ENCODE measurements at regions not wholly inside any gene's neighbourhood (a gene's known extent, or its start where the extent isn't known, plus 50 kb on each side); places are given as distances from the start of the nearest gene placed in this dataset.

GRCh38 chr6:6867404-6867799, 240.4 kb upstream of the RREB1 start:
- Histone ChIP-seq H3K4me3 (ENCODE audit: low read depth, low read length, poor library complexity, severe bottlenecking) (no peak overlapping the region), H3K36me3 (ENCODE audit: insufficient read depth, low read length, poor library complexity, severe bottlenecking) (no peaks in the 10 kb centered on the region), H3K27me3 (replicated peaks; ENCODE audit: insufficient read depth, low read depth, low read length, poor library complexity) (no peaks in the 10 kb centered on the region), H3K4me1 (ENCODE audit: insufficient read depth, low read length, poor library complexity, severe bottlenecking) (no peaks in the 10 kb centered on the region), H3K9me3 (ENCODE audit: low read depth, low read length, poor library complexity, severe bottlenecking) (no peaks in the 10 kb centered on the region), H3K27ac (ENCODE audit: low read depth, low read length, poor library complexity, severe bottlenecking) (no peak overlapping the region)
- ChIA-PET POLR2A (ENCODE audit: low non-redundant PET) (no interaction called here), CTCF (no interaction called here)
- DNase-seq (ENCODE audit: low spot score): no peak
- TF ChIP-seq CTCF (conservative IDR thresholded peaks at IDR 0.05; ENCODE audit: low read depth, low read length) (no peak), EZH2 (IDR thresholded peaks at IDR 0.05; ENCODE audit: borderline replicate concordance, low read depth, low read length, poor library complexity, severe bottlenecking) (no peak)
- no TSS peak for BruUV-seq (replicated peaks)
- intact Hi-C loops (cut with micrococcal nuclease; ENCODE audit: unreplicated experiment): no loop called here

DNA sequence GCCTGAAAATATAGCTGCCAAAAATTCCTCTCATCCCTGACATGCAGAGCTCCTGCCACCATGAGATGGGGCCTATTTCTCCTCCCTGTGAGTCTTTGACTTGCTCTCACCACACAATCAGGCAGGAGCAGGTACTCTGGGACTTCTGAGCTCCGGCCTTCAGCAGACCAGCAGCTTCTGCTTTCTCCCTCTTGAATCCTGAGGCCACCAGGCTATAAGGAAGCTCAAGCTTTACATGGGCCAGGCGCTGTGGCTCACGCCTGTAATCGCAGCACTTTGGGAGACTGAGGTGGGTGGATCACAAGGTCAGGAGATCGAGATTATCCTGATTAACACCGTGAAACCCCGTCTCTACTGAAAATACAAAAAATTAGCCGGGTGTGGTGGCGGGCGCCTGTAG, 238.7 kb upstream of the RREB1 start:
- H3K36me3 ChIP-seq (ENCODE audit: insufficient read depth, low read length, poor library complexity, severe bottlenecking): no peaks in the 10 kb centered on the region
- CTCF ChIA-PET: no interaction called here
- BruUV-seq (replicated peaks): no TSS peak
- H3K27ac ChIP-seq (ENCODE audit: low read depth, low read length, poor library complexity, severe bottlenecking): no peak overlapping the region
- TF ChIP-seq CTCF (conservative IDR thresholded peaks at IDR 0.05; ENCODE audit: low read depth, low read length) (no peak), EZH2 (IDR thresholded peaks at IDR 0.05; ENCODE audit: borderline replicate concordance, low read depth, low read length, poor library complexity, severe bottlenecking) (no peak)
- H3K4me3 ChIP-seq (ENCODE audit: low read depth, low read length, poor library complexity, severe bottlenecking): no peak overlapping the region
- no peaks in the 10 kb centered on the region for H3K27me3 ChIP-seq (replicated peaks; ENCODE audit: insufficient read depth, low read depth, low read length, poor library complexity)
- POLR2A ChIA-PET (ENCODE audit: low non-redundant PET): no interaction called here
- DNase-seq (ENCODE audit: low spot score): no peak
- no peaks in the 10 kb centered on the region for H3K4me1 ChIP-seq (ENCODE audit: insufficient read depth, low read length, poor library complexity, severe bottlenecking)
- H3K9me3 ChIP-seq (ENCODE audit: low read depth, low read length, poor library complexity, severe bottlenecking): no peaks in the 10 kb centered on the region
- intact Hi-C loops (cut with micrococcal nuclease; ENCODE audit: unreplicated experiment): no loop called here

GRCh38 chr6:6870921-6871320, 236.8 kb upstream of the RREB1 start:
- H3K27me3 ChIP-seq (replicated peaks; ENCODE audit: insufficient read depth, low read depth, low read length, poor library complexity): no peaks in the 10 kb centered on the region
- no peaks in the 10 kb centered on the region for H3K9me3 ChIP-seq (ENCODE audit: low read depth, low read length, poor library complexity, severe bottlenecking)
- no peak overlapping the region for H3K4me3 ChIP-seq (ENCODE audit: low read depth, low read length, poor library complexity, severe bottlenecking)
- no peak for DNase-seq (ENCODE audit: low spot score)
- CTCF ChIA-PET: no interaction called here
- H3K4me1 ChIP-seq (ENCODE audit: insufficient read depth, low read length, poor library complexity, severe bottlenecking): no peaks in the 10 kb centered on the region
- no peak overlapping the region for H3K27ac ChIP-seq (ENCODE audit: low read depth, low read length, poor library complexity, severe bottlenecking)
- BruUV-seq (replicated peaks): no TSS peak
- POLR2A ChIA-PET (ENCODE audit: low non-redundant PET): no interaction called here
- H3K36me3 ChIP-seq (ENCODE audit: insufficient read depth, low read length, poor library complexity, severe bottlenecking): no peaks in the 10 kb centered on the region
- intact Hi-C loops (cut with micrococcal nuclease; ENCODE audit: unreplicated experiment): no loop called here
- TF ChIP-seq CTCF (conservative IDR thresholded peaks at IDR 0.05; ENCODE audit: low read depth, low read length) (no peak), EZH2 (IDR thresholded peaks at IDR 0.05; ENCODE audit: borderline replicate concordance, low read depth, low read length, poor library complexity, severe bottlenecking) (no peak)
